ENCODE measurements at regions not wholly inside any gene's neighbourhood (a gene's known extent, or its start where the extent isn't known, plus 50 kb on each side); places are given as distances from the start of the nearest gene placed in this dataset.
"Not testable (repeated sequence)": the region's sequence is repeated elsewhere in the genome, so short reads cannot be mapped to it uniquely, and the experiment has no call there.

GRCh38 chr1:99429754-99430153 lies 165.5 kb downstream of the PLPPR4 start:
- TF ChIP-seq EP300 (IDR thresholded peaks at IDR 0.05) = no peak
- TF ChIP-seq, protein P1, sequence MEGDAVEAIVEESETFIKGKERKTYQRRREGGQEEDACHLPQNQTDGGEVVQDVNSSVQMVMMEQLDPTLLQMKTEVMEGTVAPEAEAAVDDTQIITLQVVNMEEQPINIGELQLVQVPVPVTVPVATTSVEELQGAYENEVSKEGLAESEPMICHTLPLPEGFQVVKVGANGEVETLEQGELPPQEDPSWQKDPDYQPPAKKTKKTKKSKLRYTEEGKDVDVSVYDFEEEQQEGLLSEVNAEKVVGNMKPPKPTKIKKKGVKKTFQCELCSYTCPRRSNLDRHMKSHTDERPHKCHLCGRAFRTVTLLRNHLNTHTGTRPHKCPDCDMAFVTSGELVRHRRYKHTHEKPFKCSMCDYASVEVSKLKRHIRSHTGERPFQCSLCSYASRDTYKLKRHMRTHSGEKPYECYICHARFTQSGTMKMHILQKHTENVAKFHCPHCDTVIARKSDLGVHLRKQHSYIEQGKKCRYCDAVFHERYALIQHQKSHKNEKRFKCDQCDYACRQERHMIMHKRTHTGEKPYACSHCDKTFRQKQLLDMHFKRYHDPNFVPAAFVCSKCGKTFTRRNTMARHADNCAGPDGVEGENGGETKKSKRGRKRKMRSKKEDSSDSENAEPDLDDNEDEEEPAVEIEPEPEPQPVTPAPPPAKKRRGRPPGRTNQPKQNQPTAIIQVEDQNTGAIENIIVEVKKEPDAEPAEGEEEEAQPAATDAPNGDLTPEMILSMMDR (IDR thresholded peaks at IDR 0.05) = no peak
- no peak for TF ChIP-seq POLR2AphosphoS5 (IDR thresholded peaks at IDR 0.05)
- TF ChIP-seq POLR2A (IDR thresholded peaks at IDR 0.05) = no peak
- Histone ChIP-seq H3K36me3 (no peaks in the 10 kb centered on the region), H3K4me3 (no peak overlapping the region), H3K27me3 (no peaks in the 10 kb centered on the region), H3K27ac (no peak overlapping the region), H3K4me1 (no peaks in the 10 kb centered on the region), H3K9me3 (no peaks in the 10 kb centered on the region)
- 84% methylated on average over 1 of the region's 1 CpG for WGBS
- DNase-seq (ENCODE audit: low spot score in 2 of 2) = no peak

DNA sequence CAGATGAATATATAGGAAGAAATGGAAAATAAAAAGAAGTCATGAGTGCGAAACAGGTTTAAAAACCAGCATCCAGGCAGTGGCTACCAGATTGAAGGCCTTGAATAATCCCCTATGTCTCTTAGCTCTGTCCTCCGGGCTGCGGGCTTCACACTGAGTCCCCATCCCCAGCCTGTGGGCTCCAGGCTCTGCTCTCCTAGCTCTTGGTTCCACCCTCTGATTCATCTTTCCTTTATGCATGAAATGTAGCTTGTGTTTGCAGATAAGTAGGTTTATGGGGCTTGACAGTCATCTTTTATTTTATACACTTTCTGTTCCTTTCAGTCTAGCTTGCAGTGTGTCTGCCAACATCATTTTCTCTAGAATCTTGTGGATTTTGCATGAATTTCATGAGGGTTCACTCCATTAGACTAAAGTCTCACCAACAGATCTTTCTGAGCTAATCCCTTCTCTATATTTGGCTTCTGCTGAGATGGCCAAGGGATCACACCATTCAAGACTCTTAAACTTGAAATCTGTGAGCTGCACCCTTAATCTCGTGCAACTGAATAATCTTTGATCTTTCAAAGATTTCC lies 174.5 kb downstream of the PLPPR4 start:
- Histone ChIP-seq H3K27me3 (no peaks in the 10 kb centered on the region), H3K9me3 (no peaks in the 10 kb centered on the region), H3K36me3 (no peaks in the 10 kb centered on the region), H3K4me1 (no peaks in the 10 kb centered on the region), H3K4me3 (no peak overlapping the region), H3K27ac (no peak overlapping the region)
- WGBS = 91% methylated on average over 4 of the region's 4 CpGs
- no peak for TF ChIP-seq EP300 (IDR thresholded peaks at IDR 0.05)
- TF ChIP-seq, protein P1 (IDR thresholded peaks at IDR 0.05) = no peak
- no peak for TF ChIP-seq POLR2AphosphoS5 (IDR thresholded peaks at IDR 0.05)
- no peak for TF ChIP-seq POLR2A (IDR thresholded peaks at IDR 0.05)
- no peak for DNase-seq (ENCODE audit: low spot score in 2 of 2)

DNA sequence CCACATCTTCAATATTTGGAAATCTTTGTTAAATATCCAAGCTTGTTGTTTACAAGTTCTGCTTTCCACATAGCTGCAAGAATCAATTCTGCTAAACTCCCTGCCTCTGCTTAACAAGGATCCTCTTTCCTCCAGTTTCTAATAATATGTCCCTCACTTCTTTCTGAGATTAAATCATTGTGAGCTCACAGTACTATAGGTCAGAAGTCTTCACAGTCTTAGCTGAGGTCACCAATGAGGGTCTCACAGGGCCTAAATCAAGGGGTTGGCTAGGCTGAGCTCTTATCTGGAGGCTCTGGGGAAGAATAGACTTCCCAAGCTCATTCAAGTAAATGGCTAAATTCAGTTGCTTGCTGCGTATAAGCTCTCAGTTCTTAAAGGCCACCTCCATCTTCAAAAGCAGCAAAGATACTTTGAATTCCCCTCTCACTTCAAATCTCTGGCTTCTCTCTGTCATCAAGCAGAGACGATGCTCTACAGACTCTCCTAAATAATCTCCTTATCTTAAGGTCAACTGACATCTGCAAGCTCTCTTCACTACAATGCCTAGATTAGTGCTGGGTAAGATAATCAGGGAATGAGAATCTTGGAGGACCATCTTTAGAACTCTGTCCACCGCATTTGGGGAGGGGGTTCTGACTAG lies 175.3 kb downstream of the PLPPR4 start:
- H3K27me3 ChIP-seq = no peaks in the 10 kb centered on the region
- WGBS = 60% methylated on average over 3 of the region's 3 CpGs
- TF ChIP-seq EP300 (IDR thresholded peaks at IDR 0.05) (no peak), POLR2AphosphoS5 (IDR thresholded peaks at IDR 0.05) (no peak), POLR2A (IDR thresholded peaks at IDR 0.05) (no peak)
- TF ChIP-seq, protein P1 (IDR thresholded peaks at IDR 0.05) = no peak

GRCh38 chr1:99441299-99442095 lies 177.2 kb downstream of the PLPPR4 start:
- Histone ChIP-seq H3K27me3 (no peaks in the 10 kb centered on the region), H3K4me3 (no peak overlapping the region), H3K4me1 (no peaks in the 10 kb centered on the region), H3K9me3 (no peaks in the 10 kb centered on the region), H3K27ac (no peak overlapping the region), H3K36me3 (no peaks in the 10 kb centered on the region)
- WGBS = 44% methylated on average over 6 of the region's 6 CpGs
- no peak for DNase-seq (ENCODE audit: low spot score in 2 of 2)
- no peak for TF ChIP-seq EP300 (IDR thresholded peaks at IDR 0.05)
- TF ChIP-seq, protein P1 (IDR thresholded peaks at IDR 0.05) = no peak
- no peak for TF ChIP-seq POLR2A (IDR thresholded peaks at IDR 0.05)
- no peak for TF ChIP-seq POLR2AphosphoS5 (IDR thresholded peaks at IDR 0.05)

More for the DNA sequence above, 175.3 kb downstream of the PLPPR4 start:
- Histone ChIP-seq H3K36me3 (no peaks in the 10 kb centered on the region), H3K4me1 (no peaks in the 10 kb centered on the region), H3K27ac (no peak overlapping the region), H3K4me3 (no peak overlapping the region), H3K9me3 (no peaks in the 10 kb centered on the region)
- DNase-seq (ENCODE audit: low spot score in 2 of 2) = no peak

DNA sequence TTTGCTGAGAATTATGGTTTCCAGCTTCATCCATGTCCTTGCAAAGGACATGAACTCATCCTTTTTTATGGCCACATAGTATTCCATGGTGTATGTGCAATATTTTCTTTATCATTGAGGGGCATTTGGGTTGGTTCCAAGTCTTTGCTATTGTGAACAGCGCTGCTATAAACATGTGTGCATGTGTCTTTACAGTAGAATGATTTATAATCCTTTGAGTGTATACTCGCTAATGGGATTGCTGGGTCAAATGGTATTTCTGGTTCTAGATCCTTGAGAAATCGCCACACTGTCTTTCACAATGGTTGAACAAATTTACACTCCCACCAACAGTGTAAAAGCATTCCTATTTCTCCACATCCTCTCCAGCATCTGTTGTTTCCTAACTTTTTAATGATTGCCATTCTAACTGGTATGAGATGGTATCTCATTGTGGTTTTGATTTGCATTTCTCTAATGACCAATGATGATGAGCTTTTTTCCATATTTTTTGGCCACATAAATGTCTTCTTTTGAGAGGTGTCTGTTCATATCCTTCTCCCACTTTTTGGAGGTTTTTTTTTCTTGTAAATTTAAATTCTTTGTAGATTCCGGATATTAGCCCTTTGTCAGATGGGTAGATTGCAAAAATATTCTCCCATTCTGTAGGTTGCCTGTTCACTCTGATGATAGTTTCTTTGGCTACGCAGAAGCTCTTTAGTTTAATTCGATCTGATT lies 180.1 kb downstream of the PLPPR4 start:
- H3K27me3 ChIP-seq; H3K27ac ChIP-seq; DNase-seq (ENCODE audit: low spot score in 2 of 2); H3K4me1 ChIP-seq; H3K36me3 ChIP-seq; H3K9me3 ChIP-seq; H3K4me3 ChIP-seq: not testable (repeated sequence)
- WGBS = 90% methylated on average over 6 of the region's 6 CpGs

All from suprapubic skin (tissue), 4 donors.